GM12892 (cell line): ENCODE measurements at regions not wholly inside any gene's neighbourhood (a gene's known extent, or its start where the extent isn't known, plus 50 kb on each side); places are given as distances from the start of the nearest gene placed in this dataset.

Experiments used
- DNase-seq: peaks from one replicate; pipeline ENCODE4 v3.0.0; 2011; ENCODE audit not compliant: insufficient read length
- FAIRE-seq: peaks from 2 replicates; lab custom pipeline; 2011; peaks lifted over from hg19 to GRCh38; lab: Jason Lieb, UNC
- POLR2A ChIP-seq: IDR thresholded peaks from 2 replicates; pipeline ENCODE4 v1.6.1; 2011; ENCODE audit warnings: low read depth, low read length, control low read depth
- POLR2AphosphoS5 ChIP-seq: IDR thresholded peaks from 2 replicates; pipeline ENCODE4 v1.6.1; 2011; ENCODE audit warnings: low read depth, low read length, control low read depth
- TAF1 ChIP-seq: IDR thresholded peaks from 2 replicates; pipeline ENCODE4 v1.6.1; 2011; ENCODE audit warnings: low read depth, mild to moderate bottlenecking, control low read depth, low read length, borderline replicate concordance

DNA sequence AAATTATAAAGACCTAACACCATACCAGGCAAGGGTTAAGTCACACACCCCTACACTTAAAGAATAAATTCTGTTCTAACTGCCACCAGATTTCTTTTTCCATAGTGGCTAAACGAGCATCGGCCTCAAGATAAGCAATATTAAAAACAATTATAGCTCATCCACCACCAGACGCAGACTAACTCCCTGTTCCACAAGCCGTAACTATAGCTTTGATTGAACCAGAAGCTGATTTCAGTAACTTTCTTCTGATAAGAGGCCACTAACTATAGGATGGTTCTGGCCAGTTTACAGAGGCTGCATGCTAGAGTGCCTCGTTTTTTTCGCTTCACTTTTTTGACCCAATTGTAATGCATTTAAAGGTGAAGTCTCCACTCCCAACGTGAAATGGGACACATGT lies 238.8 kb downstream of the MRPL39 start:
- no peak for FAIRE-seq

DNA sequence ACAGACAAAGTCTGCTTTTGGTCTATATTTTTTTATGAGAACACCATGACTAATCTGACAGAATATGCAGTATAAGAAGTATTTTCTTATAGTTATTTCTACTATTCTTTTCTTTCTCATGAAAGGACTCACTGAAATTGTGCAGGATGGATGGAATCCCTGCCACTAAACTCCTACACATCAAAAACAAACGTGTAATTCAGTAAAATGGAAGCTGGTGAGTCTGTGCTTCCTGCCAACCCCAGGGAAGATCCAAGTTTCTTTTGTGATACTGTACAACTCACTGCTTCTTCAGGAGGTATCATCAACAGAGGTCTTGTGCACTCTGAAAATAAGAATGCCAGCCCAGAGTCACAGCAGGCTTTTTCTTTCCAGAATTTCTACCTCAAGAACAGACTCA lies 241.2 kb downstream of the MRPL39 start:
- no peak for FAIRE-seq
- no peak for DNase-seq
- TF ChIP-seq TAF1, result no peak
- TF ChIP-seq POLR2A, result no peak
- no peak for TF ChIP-seq POLR2AphosphoS5

More for the DNA sequence above, 238.8 kb downstream of the MRPL39 start:
- no peak for DNase-seq
- no peak for TF ChIP-seq POLR2A
- TF ChIP-seq TAF1, result no peak
- no peak for TF ChIP-seq POLR2AphosphoS5

DNA sequence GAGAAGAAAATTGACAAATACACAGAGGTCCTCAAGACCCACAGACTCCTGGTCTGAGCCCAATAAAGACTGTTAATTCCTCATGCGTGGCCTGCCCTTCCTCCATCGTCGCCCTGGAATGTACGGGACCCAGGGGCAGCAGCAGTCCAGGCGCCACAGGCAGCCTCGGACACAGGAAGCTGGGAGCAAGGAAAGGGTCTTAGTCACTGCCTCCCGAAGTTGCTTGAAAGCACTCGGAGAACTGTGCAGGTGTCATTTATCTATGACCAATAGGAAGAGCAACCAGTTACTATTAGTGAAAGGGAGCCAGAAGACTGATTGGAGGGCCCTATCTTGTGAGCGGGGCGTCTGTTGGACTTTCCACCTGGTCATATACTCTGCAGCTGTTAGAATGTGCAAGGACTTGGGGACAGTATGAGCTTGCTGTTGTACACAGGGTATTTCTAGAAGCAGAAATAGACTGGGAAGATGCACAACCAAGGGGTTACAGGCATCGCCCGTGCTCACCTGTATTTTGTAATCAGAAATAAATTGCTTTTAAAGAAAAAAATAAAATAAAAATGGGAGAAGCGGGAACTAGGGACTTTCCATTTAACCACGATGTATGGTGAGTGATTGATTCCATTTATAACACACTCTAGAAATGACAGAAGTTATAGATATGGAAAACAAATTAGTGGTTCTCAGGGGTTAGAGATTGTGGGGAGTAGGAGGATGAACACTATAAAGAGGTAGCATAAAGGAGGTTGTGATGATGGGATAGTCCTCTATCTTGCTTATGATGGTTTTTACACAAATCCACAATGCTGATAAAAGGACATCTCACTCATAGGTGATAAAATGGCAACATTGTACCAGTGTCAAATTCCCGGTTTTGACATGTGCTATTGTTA lies 244.7 kb downstream of the MRPL39 start:
- FAIRE-seq (no peak), DNase-seq (no peak)
- TF ChIP-seq TAF1 (no peak), POLR2A (no peak), POLR2AphosphoS5 (no peak)

DNA sequence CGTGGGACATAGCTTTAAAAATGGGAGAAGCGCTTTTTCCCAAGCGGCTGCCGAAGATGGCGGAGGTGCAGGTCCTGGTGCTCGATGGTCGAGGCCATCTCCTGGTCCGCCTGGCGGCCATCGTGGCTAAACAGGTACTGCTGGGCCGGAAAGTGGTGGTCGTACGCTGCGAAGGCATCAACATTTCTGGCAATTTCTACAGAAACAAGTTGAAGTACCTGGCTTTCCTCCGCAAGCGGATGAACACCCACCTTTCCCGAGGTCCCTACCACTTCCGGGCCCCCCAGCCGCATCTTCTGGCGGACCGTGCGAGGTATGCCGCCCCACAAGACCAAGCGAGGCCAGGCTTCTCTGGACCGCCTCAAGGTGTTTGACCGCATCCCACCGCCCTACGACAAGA lies 245.5 kb downstream of the MRPL39 start:
- DNase-seq (no peak), FAIRE-seq (no peak)
- TF ChIP-seq TAF1 (no peak), POLR2AphosphoS5 (no peak), POLR2A (no peak)

DNA sequence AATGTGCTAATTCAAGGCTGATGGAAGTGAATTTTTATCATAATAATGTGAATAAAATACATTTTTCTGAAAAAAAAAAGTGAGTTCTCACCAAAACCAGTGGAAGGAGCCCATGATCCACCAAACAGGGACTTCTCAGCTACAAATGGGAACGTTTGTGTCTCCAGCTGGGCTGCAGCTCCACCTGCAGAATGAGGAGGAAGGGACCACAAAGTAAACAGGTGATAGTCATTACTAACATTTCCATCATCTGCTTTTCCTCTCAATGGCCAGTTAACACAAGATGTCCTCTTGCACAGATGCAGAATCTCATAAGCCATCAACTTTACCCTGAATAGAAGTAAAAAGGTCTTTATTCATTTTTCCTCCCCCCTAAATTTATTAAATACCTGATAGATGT lies 246.2 kb downstream of the MRPL39 start:
- DNase-seq, result no peak
- TF ChIP-seq POLR2AphosphoS5 (no peak), POLR2A (no peak), TAF1 (no peak)
- FAIRE-seq, result no peak

DNA sequence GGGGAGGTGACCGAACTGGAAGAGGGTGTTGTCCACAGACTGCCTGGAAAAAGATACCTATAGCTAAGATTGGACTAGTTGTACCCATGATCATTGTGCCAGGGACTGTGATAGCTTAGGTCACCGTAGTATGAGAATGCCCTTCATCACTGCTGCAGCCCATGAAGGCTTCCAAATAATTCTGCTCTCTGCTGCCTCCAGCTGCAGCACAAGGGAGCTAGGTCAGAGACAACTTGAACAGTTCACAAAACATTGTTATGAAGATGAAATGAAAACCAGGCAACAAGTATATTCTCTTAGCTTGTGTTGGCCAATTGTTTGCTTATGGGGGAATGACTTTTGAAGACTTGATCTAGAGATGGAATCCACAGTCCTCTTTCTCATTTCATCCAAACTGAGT lies 246.7 kb downstream of the MRPL39 start:
- DNase-seq (no peak), FAIRE-seq (no peak)
- TF ChIP-seq TAF1 (no peak), POLR2A (no peak), POLR2AphosphoS5 (no peak)

DNA sequence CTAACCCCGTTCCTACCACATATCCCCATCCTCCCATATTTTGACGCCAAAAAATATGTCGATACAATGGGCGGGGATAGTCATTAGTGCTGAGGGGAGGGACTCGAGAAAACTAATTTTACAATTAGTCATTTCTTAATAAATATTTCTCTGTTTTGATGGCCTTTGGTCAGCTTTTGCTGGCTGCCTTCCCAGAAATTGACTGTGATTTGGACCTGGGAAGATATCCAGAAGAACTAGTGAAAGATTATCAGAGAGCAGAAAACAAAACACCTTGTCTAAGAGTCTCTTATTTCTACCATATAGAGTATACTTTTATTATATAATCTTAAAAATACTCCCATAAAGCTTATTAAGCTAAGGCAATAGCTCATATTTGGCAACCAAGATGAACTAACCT lies 247.6 kb downstream of the MRPL39 start:
- DNase-seq, result no peak
- TF ChIP-seq POLR2AphosphoS5, result no peak
- TF ChIP-seq TAF1, result no peak
- TF ChIP-seq POLR2A, result no peak
- no peak for FAIRE-seq

DNA sequence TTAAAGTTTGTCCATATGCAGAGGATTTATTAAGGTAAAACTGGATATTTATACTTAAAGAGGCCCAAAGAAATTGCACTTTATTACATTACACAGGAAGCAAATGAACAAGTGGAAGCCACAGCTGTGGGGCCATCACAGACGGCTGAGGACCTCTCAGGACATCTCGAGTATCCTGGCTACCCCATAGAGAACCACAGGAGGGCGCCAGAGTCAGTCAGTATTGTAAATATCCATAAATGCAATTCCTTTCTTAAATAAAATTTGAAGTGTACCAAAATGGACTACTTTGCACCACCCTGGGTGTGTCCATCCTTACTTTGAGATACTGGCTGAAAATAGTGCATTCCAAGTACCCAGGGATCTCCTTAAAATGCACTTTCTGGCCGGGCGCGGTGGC lies 257.2 kb downstream of the MRPL39 start:
- TF ChIP-seq POLR2AphosphoS5 (no peak), POLR2A (no peak), TAF1 (no peak)
- DNase-seq, result no peak
- no peak for FAIRE-seq

DNA sequence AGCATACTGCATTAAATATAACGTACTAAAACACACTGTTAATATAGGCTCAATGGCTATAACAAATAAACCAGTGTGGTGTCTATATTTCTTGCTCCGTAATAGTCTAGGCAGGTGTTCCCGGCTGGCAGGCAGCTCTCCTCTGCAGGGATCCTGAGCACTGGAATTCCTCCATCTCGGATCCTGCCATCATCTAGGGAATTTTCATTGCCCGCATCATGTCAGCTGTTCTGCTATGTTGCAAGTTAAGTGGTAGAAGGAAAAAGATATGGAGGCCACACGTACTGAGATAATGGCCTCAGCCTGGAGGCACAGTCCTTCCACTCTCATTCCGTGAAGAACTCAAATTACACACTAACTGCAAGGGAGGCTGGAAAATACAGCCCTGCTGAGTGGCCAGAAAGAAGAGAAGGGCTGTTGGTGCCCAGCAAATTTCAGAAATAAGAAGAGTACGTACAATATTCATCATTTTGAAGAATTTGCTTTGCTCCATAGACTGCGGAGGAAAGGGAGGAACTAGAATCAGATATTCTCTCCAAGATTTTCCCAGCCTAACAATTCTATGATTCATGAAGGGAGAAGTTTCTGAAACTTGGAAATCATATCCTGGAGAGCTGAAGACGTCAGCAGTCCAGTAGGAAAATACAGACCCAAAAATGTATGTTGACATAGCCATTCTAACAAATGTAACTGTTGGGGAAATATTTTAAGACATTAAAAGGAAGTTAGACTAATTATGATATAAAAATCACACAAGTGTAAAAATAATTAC lies 263.3 kb downstream of the MRPL39 start:
- FAIRE-seq, result no peak
- TF ChIP-seq POLR2A, result no peak
- no peak for TF ChIP-seq POLR2AphosphoS5
- TF ChIP-seq TAF1, result no peak
- no peak for DNase-seq

DNA sequence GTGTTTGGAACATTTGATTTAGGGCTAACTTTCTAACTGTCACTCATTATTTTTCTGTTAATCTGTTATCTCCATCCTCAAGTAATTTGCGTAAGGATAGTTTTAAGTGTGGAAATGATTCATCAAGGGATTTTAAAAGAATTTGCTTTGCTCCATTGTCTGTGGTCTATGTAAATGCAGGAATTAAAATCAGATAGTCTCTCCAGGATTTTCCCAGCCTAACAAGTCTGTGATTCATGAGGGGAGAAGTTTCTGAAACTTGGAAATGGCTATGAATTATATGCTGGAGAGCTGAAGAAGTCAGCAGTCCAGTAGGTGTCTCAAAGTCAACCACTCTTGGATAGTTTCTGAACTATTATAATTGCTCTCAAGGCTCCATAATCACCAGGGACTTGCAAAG lies 264.5 kb downstream of the MRPL39 start:
- FAIRE-seq (no peak), DNase-seq (no peak)
- TF ChIP-seq POLR2A (no peak), TAF1 (no peak), POLR2AphosphoS5 (no peak)

DNA sequence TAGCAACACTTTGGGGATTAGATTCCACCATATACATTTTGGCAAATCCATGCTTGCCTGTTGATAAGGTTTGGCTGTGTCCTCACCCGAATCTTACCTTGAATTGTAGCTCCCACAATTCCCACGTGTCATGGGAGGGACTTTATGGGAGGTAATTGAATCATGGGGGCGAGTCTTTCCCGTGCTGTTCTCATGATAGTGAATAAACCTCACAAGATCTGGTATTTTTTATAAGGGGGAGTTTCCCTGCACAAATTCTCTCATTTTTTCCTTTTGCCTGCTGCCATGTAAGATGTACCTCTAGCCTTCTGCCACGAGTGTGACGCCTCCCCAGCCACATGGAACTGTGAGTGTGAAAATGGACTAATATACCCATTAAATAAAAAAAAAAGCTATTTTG lies 265.3 kb downstream of the MRPL39 start:
- TF ChIP-seq POLR2A, result no peak
- TF ChIP-seq POLR2AphosphoS5, result no peak
- TF ChIP-seq TAF1, result no peak
- DNase-seq (no peak), FAIRE-seq (no peak)
